Keratinocyte (primary cell): ENCODE measurements at regions not wholly inside any gene's neighbourhood (a gene's known extent, or its start where the extent isn't known, plus 50 kb on each side); places are given as distances from the start of the nearest gene placed in this dataset.

Experiments
- DNase-seq: peaks from one replicate; pipeline ENCODE4 v3.0.0-alpha.2; 2011; ENCODE audit warnings: low read depth, missing footprints, low spot score
- FAIRE-seq: peaks from 2 replicates; lab custom pipeline; 2011; peaks lifted over from hg19 to GRCh38; lab: Jason Lieb, UNC
- H2AFZ ChIP-seq: 2 replicates; pipeline ENCODE4 v1.6.0; 2012; ENCODE audit warnings: low read length, control low read depth, inconsistent platforms; ENCODE audit not compliant: control insufficient read depth
- H3K27ac ChIP-seq: 2 replicates; pipeline ENCODE4 v1.5.1; 2011; ENCODE audit warnings: low read length; ENCODE audit not compliant: control insufficient read depth, insufficient read depth
- H3K27me3 ChIP-seq: 3 replicates; pipeline ENCODE4 v1.6.0; 2011; ENCODE audit warnings: low read length; ENCODE audit not compliant: control insufficient read depth, insufficient read depth; ENCODE audit errors: extremely low read depth
- H3K36me3 ChIP-seq, 2 experiments: 2 replicates in 1 of 2; 3 replicates in 1 of 2; pipeline ENCODE4 v1.5.1; 2011; ENCODE audit warnings: low read length in 2 of 2, mild to moderate bottlenecking in 1 of 2; ENCODE audit not compliant: control insufficient read depth in 2 of 2, insufficient read depth in 2 of 2; ENCODE audit errors: extremely low read depth in 1 of 2
- H3K4me1 ChIP-seq: 3 replicates; pipeline ENCODE4 v1.5.1; 2011; ENCODE audit warnings: low read length; ENCODE audit not compliant: control insufficient read depth, insufficient read depth; ENCODE audit errors: extremely low read depth
- H3K4me2 ChIP-seq: 3 replicates; pipeline ENCODE4 v1.6.0; 2011; ENCODE audit warnings: low read depth, low read length; ENCODE audit not compliant: control insufficient read depth, insufficient read depth; ENCODE audit errors: extremely low read depth
- H3K4me3 ChIP-seq, 3 experiments: fragments of 200-600 bp in 1 of 3; sonication (generic) in 1 of 3; 2 replicates in 2 of 3; 3 replicates in 1 of 3; pipeline ENCODE4 v1.5.1; 2011 to 2016; ENCODE audit warnings: low read length in 3 of 3, mild to moderate bottlenecking in 3 of 3, control low read depth in 2 of 3, inconsistent platforms in 1 of 3, low read depth in 1 of 3, mixed read lengths in 1 of 3, mixed run types in 1 of 3, moderate library complexity in 1 of 3; ENCODE audit not compliant: control insufficient read depth in 2 of 3, insufficient read depth in 2 of 3; ENCODE audit errors: extremely low read depth in 1 of 3
- H3K79me2 ChIP-seq: 2 replicates; pipeline ENCODE4 v1.6.0; 2012; ENCODE audit warnings: low read length; ENCODE audit not compliant: control insufficient read depth, insufficient read depth
- H3K9ac ChIP-seq: 3 replicates; pipeline ENCODE4 v1.6.0; 2011; ENCODE audit warnings: low read length; ENCODE audit not compliant: control insufficient read depth, insufficient read depth; ENCODE audit errors: extremely low read depth
- H3K9me1 ChIP-seq: 3 replicates; pipeline ENCODE4 v1.6.0; 2011; ENCODE audit warnings: low read length; ENCODE audit not compliant: control insufficient read depth, insufficient read depth; ENCODE audit errors: extremely low read depth
- H3K9me3 ChIP-seq: 2 replicates; pipeline ENCODE4 v1.5.1; 2012; ENCODE audit warnings: low read depth, low read length; ENCODE audit not compliant: control insufficient read depth
- H4K20me1 ChIP-seq: 3 replicates; pipeline ENCODE4 v1.6.0; 2011; ENCODE audit warnings: low read length; ENCODE audit not compliant: control insufficient read depth, insufficient read depth; ENCODE audit errors: extremely low read depth
- CTCF ChIP-seq, 3 experiments: IDR thresholded peaks in 1 of 3; conservative IDR thresholded peaks in 1 of 3; optimal IDR thresholded peaks in 1 of 3; 2 replicates in 2 of 3; 3 replicates in 1 of 3; pipeline versions ENCODE3 to v1.5.1; 2011; ENCODE audit warnings: low read length in 3 of 3, mild to moderate bottlenecking in 3 of 3, moderate library complexity in 2 of 3, control low read depth in 1 of 3, inconsistent platforms in 1 of 3; ENCODE audit not compliant: insufficient read depth in 2 of 3; ENCODE audit errors: extremely low read depth in 1 of 3
- EZH2 ChIP-seq: IDR thresholded peaks from one replicate; pipeline ENCODE4 v1.6.1; 2012; ENCODE audit warnings: inconsistent platforms, mild to moderate bottlenecking, low read length, moderate library complexity
- dilution Hi-C: fragments of 300-500 bp; cut with MboI; formaldehyde crosslinking; loops from one replicate; pipeline ENCODE4 v1.7.0; 2020; ENCODE audit warnings: low sequenced_read_pairs; ENCODE audit not compliant: extremely low pct_ligation_motif_present

GRCh38 chr2:153132418-153132817 is 346.1 kb downstream of the RPRM start:
- Histone ChIP-seq H3K4me1 (no peaks in the 10 kb centered on the region), H3K79me2 (no peaks in the 10 kb centered on the region), H3K4me3 (no peak overlapping the region), H2AFZ (no peak overlapping the region), H3K27ac (no peak overlapping the region), H3K27me3 (no peaks in the 10 kb centered on the region), H3K4me2 (no peak overlapping the region), H3K9ac (no peak overlapping the region), H3K9me3 (no peaks in the 10 kb centered on the region), H3K9me1 (no peaks in the 10 kb centered on the region), H3K36me3 (no peaks in the 10 kb centered on the region), H4K20me1 (no peaks in the 10 kb centered on the region)
- DNase-seq (no peak), FAIRE-seq (no peak)
- dilution Hi-C loops, result no loop called here
- TF ChIP-seq CTCF (optimal IDR thresholded peaks at IDR 0.05 in 1 of 3, IDR thresholded peaks at IDR 0.05 in 1 of 3, conservative IDR thresholded peaks at IDR 0.05 in 1 of 3; ENCODE audit: extremely low read depth in 1 of 3, insufficient read depth in 2 of 3, low read length in 3 of 3) (no peak), EZH2 (no peak)

GRCh38 chr2:153115141-153115540 is 363.4 kb downstream of the RPRM start:
- no peak for DNase-seq
- H3K4me2 ChIP-seq, result no peak overlapping the region
- H3K79me2 ChIP-seq, result no peaks in the 10 kb centered on the region
- H3K27ac ChIP-seq, result no peak overlapping the region
- no peak overlapping the region for H3K9ac ChIP-seq
- H3K4me3 ChIP-seq, result no peak overlapping the region
- H3K27me3 ChIP-seq, result no peaks in the 10 kb centered on the region
- no peaks in the 10 kb centered on the region for H3K9me3 ChIP-seq
- no peaks in the 10 kb centered on the region for H3K9me1 ChIP-seq
- no peak overlapping the region for H2AFZ ChIP-seq
- TF ChIP-seq CTCF (optimal IDR thresholded peaks at IDR 0.05 in 1 of 3, IDR thresholded peaks at IDR 0.05 in 1 of 3, conservative IDR thresholded peaks at IDR 0.05 in 1 of 3; ENCODE audit: extremely low read depth in 1 of 3, insufficient read depth in 2 of 3, low read length in 3 of 3) (no peak), EZH2 (no peak)
- H3K4me1 ChIP-seq, result no peaks in the 10 kb centered on the region
- H4K20me1 ChIP-seq, result no peaks in the 10 kb centered on the region
- dilution Hi-C loops, result no loop called here
- FAIRE-seq, result no peak
- H3K36me3 ChIP-seq, result no peaks in the 10 kb centered on the region
